GM12878 (cell line): ENCODE measurements at regions not wholly inside any gene's neighbourhood (a gene's known extent, or its start where the extent isn't known, plus 50 kb on each side); places are given as distances from the start of the nearest gene placed in this dataset.

Experiments
- ATAC-seq: fragments of 200-7000 bp; cut with Tn5 transposase; 3 replicates; pipeline ENCODE4 v1.9.1; 2020; ENCODE audit warnings: mild to moderate bottlenecking, moderate library complexity
- BruUV-seq: library from RNA; stranded (reverse); fragments of 400-500 nt; replicated peaks from 2 replicates; lab custom pipeline; 2021; lab: Mats Ljungman, UMichigan
- CTCF ChIA-PET: fragments of 300-600 bp; sonication (Branson Sonifier 250); formaldehyde crosslinking; extraction: SDS; loops from one replicate; lab custom pipeline; 2021; ENCODE audit warnings: inconsistent platforms; lab: Yijun Ruan, JAX
- POLR2A ChIA-PET: fragments of 350-600 bp; formaldehyde crosslinking; extraction: SDS; loops from one replicate; lab custom pipeline; 2021; ENCODE audit warnings: inconsistent platforms; lab: Charles Lee
- RAD21 ChIA-PET: fragments of 300-600 bp; sonication (Branson Sonifier 250); formaldehyde crosslinking; loops from one replicate; lab custom pipeline; 2023; ENCODE audit warnings: antibody characterized with exemption; ENCODE audit not compliant: unreplicated experiment; lab: Charles Lee
- SMC1A ChIA-PET: fragments of 300-600 bp; sonication (Branson Sonifier 250); formaldehyde crosslinking; loops from one replicate; lab custom pipeline; 2023; ENCODE audit not compliant: unreplicated experiment, uncharacterized antibody; lab: Charles Lee
- DNase-seq: peaks from one replicate; pipeline ENCODE4 v3.0.0-alpha.2; 2011; ENCODE audit warnings: low read depth, low spot score
- FAIRE-seq: peaks from 3 replicates; lab custom pipeline; 2011; peaks lifted over from hg19 to GRCh38; lab: Jason Lieb, UNC
- H2AFZ ChIP-seq: 2 replicates; pipeline ENCODE4 v1.6.0; 2011; ENCODE audit warnings: low read depth, low read length, control low read depth; ENCODE audit not compliant: control insufficient read depth
- H3K27ac ChIP-seq: 2 replicates; pipeline ENCODE4 v1.5.1; 2011; ENCODE audit warnings: control low read depth; ENCODE audit not compliant: control insufficient read depth, insufficient read depth
- H3K27me3 ChIP-seq, 2 experiments: replicated peaks in 1 of 2; 2 replicates each; pipeline versions ENCODE4 v1.6.0 to v1.6.1; 2011; ENCODE audit warnings: low read length in 1 of 2; ENCODE audit not compliant: control insufficient read depth in 2 of 2, insufficient read depth in 2 of 2
- H3K36me3 ChIP-seq, 2 experiments: 2 replicates each; pipeline ENCODE4 v1.5.1; 2011; ENCODE audit warnings: low read length in 1 of 2; ENCODE audit not compliant: control insufficient read depth in 2 of 2, insufficient read depth in 2 of 2
- H3K4me1 ChIP-seq: 2 replicates; pipeline ENCODE4 v1.6.1; 2011; ENCODE audit warnings: mild to moderate bottlenecking, low read length, moderate library complexity, mixed read lengths; ENCODE audit not compliant: control insufficient read depth, insufficient read depth
- H3K4me2 ChIP-seq: 2 replicates; pipeline ENCODE4 v1.6.0; 2011; ENCODE audit warnings: control low read depth; ENCODE audit not compliant: control insufficient read depth, insufficient read depth
- H3K4me3 ChIP-seq: fragments of 200-600 bp; sonication (generic); 2 replicates; pipeline ENCODE4 v1.5.1; 2016
- H3K79me2 ChIP-seq: 2 replicates; pipeline ENCODE4 v1.6.0; 2011; ENCODE audit warnings: low read length; ENCODE audit not compliant: control insufficient read depth, insufficient read depth
- H3K9ac ChIP-seq: 2 replicates; pipeline ENCODE4 v1.8.0; 2011; ENCODE audit warnings: low read length, control low read depth, mixed read lengths; ENCODE audit not compliant: control insufficient read depth, insufficient read depth
- H3K9me3 ChIP-seq: replicated peaks from 3 replicates; pipeline ENCODE4 v1.5.1; 2011; ENCODE audit warnings: mild to moderate bottlenecking, low read length; ENCODE audit not compliant: control insufficient read depth, insufficient read depth
- H4K20me1 ChIP-seq: 2 replicates; pipeline ENCODE4 v1.6.0; 2011; ENCODE audit not compliant: control insufficient read depth, insufficient read depth
- ATF7 ChIP-seq: fragments of 450-650 bp; IDR thresholded peaks from 2 replicates; pipeline ENCODE4 v1.6.1; 2016; ENCODE audit warnings: low read depth, mild to moderate bottlenecking
- EGR1 ChIP-seq, 2 experiments: IDR thresholded peaks; 1 replicate in 1 of 2; 2 replicates in 1 of 2; pipeline ENCODE4 v1.6.1; 2011 to 2012; ENCODE audit warnings: low read depth in 2 of 2, low read length in 2 of 2, borderline replicate concordance in 1 of 2, mild to moderate bottlenecking in 1 of 2, moderate library complexity in 1 of 2
- EP300 ChIP-seq, 2 experiments: fragments of 150-350 bp in 1 of 2; IDR thresholded peaks; 2 replicates each; pipeline ENCODE4 v1.6.1; 2011 to 2012; ENCODE audit warnings: low read depth in 2 of 2, low read length in 2 of 2, borderline replicate concordance in 1 of 2, improper control_type of control experiment in 1 of 2, inconsistent platforms in 1 of 2; ENCODE audit not compliant: control insufficient read depth in 1 of 2
- HDAC2 ChIP-seq: fragments of 200-600 bp; sonication (generic); IDR thresholded peaks from 2 replicates; pipeline ENCODE4 v1.6.1; 2017
- NFXL1 ChIP-seq: fragments of 450-650 bp; IDR thresholded peaks from 2 replicates; pipeline ENCODE4 v1.6.1; 2017; ENCODE audit warnings: antibody characterized with exemption, mild to moderate bottlenecking, borderline replicate concordance
- PAX5 ChIP-seq: IDR thresholded peaks from 2 replicates; pipeline ENCODE4 v1.6.1; 2011; ENCODE audit warnings: low read depth, low read length, borderline replicate concordance
- POU2F2 ChIP-seq: IDR thresholded peaks from 3 replicates; pipeline ENCODE4 v1.6.1; 2011; ENCODE audit warnings: low read depth, mild to moderate bottlenecking, low read length, borderline replicate concordance
- TARDBP ChIP-seq: IDR thresholded peaks from 2 replicates; pipeline ENCODE4 v1.6.1; 2016; ENCODE audit warnings: borderline replicate concordance
- WGBS: methylation state at CpG from one replicate; pipeline ENCODE4 v1.1.6; 2016; ENCODE audit warnings: low lambda C conversion rate; ENCODE audit not compliant: insufficient replicate concordance, insufficient coverage; ENCODE audit errors: missing lambda C conversion rate; 5-methylcytosine and 5-hydroxymethylcytosine counted together
- in situ Hi-C: fragments of 300-500 bp; cut with MboI; formaldehyde crosslinking; loops from 9 replicates; pipeline ENCODE4 v1.14.3; 2018; ENCODE audit warnings: mixed read lengths
- intact Hi-C: fragments of 100-400 bp; cut with micrococcal nuclease; formaldehyde crosslinking; loops from one replicate; pipeline ENCODE4 v1.14.2; 2022; ENCODE audit not compliant: unreplicated experiment
- TF ChIP-seq, protein P1 (sequence below): fragments of 450-650 bp; formaldehyde crosslinking; IDR thresholded peaks from 2 replicates; pipeline ENCODE4 v1.4.0; 2022; ENCODE audit warnings: mild to moderate bottlenecking, moderate library complexity

DNA sequence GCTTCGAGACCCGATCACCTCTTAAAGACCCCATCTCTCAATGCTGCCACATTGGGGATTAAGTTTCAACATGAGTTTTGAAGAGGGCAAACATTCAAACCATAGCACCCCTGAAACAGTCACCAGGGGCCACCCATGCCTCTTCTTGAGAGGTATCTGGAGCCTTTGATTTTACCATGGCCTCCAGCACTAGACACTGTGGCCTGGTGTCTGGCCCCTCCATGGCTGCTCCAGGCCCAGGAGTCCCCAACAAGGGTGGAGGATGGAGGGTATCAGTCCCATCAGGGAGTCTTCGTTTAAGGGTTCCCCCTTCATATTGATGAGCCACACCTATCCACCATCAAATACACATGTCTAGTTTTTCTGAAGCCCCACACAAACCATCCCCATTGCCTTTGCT is 66.5 kb upstream of the CDH5 start:
- Histone ChIP-seq H3K4me2 (no peak overlapping the region), H3K36me3 (no peaks in the 10 kb centered on the region), H3K79me2 (no peaks in the 10 kb centered on the region), H3K9ac (no peak overlapping the region), H3K27me3 (peaks cover 0 to 1% of the 10 kb centered on the region in 2 experiments; a peak in 1 of 4 replicates), H3K9me3 (no peaks in the 10 kb centered on the region; the same call in 2 of the 3 replicates), H4K20me1 (no peaks in the 10 kb centered on the region), H2AFZ (no peak overlapping the region), H3K27ac (no peak overlapping the region), H3K4me3 (no peak overlapping the region), H3K4me1 (no peaks in the 10 kb centered on the region)
- BruUV-seq = no TSS peak
- ATAC-seq (no peak), FAIRE-seq (no peak), DNase-seq (no peak)
- ChIA-PET CTCF (no interaction called here), SMC1A (no interaction called here), POLR2A (no interaction called here), RAD21 (no interaction called here)
- TF ChIP-seq EGR1 (IDR thresholded peaks at IDR 0.05; ENCODE audit: borderline replicate concordance in 1 of 2, low read depth in 2 of 2, low read length in 2 of 2) (no peak), POU2F2 (no peak), PAX5 (no peak), ATF7 (no peak), EP300 (IDR thresholded peaks at IDR 0.05; ENCODE audit: borderline replicate concordance in 1 of 2, control insufficient read depth in 1 of 2, low read depth in 2 of 2, low read length in 2 of 2) (no peak), NFXL1 (no peak), HDAC2 (no peak), TARDBP (no peak)
- TF ChIP-seq, protein P1, sequence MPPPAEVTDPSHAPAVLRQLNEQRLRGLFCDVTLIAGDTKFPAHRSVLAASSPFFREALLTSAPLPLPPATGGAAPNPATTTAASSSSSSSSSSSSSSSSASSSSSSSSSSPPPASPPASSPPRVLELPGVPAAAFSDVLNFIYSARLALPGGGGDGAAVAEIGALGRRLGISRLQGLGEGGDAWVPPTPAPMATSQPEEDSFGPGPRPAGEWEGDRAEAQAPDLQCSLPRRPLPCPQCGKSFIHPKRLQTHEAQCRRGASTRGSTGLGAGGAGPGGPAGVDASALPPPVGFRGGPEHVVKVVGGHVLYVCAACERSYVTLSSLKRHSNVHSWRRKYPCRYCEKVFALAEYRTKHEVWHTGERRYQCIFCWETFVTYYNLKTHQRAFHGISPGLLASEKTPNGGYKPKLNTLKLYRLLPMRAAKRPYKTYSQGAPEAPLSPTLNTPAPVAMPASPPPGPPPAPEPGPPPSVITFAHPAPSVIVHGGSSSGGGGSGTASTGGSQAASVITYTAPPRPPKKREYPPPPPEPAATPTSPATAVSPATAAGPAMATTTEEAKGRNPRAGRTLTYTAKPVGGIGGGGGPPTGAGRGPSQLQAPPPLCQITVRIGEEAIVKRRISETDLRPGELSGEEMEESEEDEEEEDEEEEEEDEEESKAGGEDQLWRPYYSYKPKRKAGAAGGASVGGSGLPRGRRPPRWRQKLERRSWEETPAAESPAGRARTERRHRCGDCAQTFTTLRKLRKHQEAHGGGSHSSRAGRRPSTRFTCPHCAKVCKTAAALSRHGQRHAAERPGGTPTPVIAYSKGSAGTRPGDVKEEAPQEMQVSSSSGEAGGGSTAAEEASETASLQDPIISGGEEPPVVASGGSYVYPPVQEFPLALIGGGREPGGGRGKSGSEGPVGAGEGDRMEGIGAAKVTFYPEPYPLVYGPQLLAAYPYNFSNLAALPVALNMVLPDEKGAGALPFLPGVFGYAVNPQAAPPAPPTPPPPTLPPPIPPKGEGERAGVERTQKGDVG = no peak
- intact Hi-C loops (no loop called here), in situ Hi-C loops (no loop called here)
- WGBS = 10% methylated on average over 3 of the region's 3 CpGs
